GM18517 (cell line): ENCODE measurements at regions not wholly inside any gene's neighbourhood (a gene's known extent, or its start where the extent isn't known, plus 50 kb on each side); places are given as distances from the start of the nearest gene placed in this dataset.

ENCODE experiments used
- ATAC-seq: cut with Tn5 transposase; IDR thresholded peaks from one replicate; pipeline ENCODE4 v1.9.1; 2021; ENCODE audit warnings: mild to moderate bottlenecking, moderate library complexity; ENCODE audit not compliant: unreplicated experiment

- ATAC-seq = no peak
Observed at GRCh38 chr1:244254467-244254866, 197.2 kb downstream of the ADSS2 start.

DNA sequence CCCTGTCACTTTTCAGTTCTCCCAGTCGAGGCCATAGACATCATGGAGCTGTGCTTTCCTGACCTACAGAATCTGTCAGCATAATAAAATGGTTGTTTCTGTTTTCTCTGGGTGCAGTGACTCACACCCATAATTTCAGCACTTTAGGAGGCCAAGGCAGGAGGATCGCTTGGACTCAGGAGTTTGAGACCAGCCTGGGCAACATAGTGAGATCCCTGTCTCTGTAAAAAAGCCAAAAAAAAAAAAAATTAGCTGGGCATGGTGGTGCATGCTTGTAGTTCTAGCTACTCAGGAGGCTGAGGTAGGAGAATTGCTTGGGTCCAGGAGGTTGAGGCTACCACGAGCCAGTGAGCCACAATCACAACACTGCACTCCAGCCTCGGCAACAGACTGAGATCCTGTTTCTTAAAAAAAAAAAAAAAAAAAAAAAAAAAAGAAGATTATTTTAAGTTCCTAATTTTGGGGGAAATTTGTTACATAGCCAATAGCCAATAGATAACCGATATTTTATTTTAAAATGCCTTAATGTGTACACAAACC, 196.2 kb downstream of the ADSS2 start:
- ATAC-seq = no peak

DNA sequence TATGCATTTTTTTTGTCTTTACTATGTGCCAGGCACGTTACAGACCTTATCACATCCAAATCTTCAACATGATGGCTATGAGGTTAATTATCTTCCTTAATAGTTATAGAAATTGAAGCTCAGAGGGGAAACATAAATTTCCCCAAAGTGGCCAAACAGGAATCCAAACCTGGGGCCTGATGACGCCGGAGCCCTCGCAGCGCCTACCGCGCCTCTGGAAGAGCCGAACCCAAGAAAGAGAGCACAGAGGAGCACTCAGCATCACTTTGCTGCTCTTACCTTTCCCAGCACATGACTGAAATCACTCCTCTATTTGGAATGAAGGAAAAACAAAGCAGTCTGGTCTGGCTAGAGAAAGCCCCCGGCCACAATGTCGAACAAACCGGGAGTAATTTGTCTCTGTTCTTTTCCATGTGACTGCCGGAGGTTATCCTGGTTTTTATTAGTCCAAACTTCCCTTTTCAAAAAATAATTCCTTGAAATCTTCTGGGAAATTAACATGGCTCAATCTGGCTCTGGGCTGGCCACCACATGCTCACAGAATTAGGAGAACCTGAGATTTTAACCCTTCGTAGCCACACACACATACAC, 195.5 kb downstream of the ADSS2 start:
- ATAC-seq = no peak

GRCh38 chr1:244264163-244264562, 187.5 kb downstream of the ADSS2 start:
- no peak for ATAC-seq

- no peak for ATAC-seq
Observed at GRCh38 chr1:244265507-244265906, 186.2 kb downstream of the ADSS2 start.

DNA sequence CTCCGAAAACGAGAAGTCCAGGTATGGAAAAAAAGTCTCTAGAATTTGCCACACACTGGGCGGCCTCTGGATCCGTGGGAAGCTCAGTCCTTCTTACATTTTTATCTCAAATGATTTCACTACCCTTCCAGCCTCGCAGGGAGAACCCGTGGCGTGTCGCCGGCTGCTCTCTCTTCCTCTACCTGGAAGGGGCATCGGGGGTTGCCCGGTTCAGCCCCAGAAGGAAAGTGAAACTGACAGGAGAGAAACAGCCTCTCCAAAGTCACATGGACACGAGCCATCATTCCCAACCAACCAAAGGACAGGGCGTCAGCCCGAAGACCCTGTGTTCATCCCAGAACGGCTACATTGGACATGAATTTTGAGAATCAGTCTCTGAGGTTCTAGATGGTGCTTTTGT, 182.5 kb downstream of the ADSS2 start:
- no peak for ATAC-seq

DNA sequence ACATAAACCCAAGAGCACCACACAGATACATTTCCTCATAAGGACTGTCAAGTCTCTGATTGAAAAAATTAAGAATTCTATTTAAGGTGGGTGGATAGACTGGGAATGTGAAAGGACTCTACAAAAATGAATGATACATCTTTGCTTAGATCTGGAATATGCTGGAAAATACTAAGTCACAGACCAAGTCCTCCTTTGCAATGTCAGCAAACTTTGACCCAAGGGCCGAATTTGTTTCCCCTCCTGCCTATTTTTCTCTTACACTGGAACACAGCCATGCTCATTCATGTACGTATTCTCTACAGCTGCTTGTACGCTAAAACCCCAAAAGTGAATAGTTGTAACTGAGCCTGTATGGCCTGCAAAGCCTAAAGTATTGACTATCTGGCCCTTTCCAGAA, 180.7 kb downstream of the ADSS2 start:
- no peak for ATAC-seq

- ATAC-seq = no peak
Observed at GRCh38 chr1:244271691-244272308, 179.9 kb downstream of the ADSS2 start.

GRCh38 chr1:244272471-244273261, 179.0 kb downstream of the ADSS2 start:
- ATAC-seq = peak; percentile 91

DNA sequence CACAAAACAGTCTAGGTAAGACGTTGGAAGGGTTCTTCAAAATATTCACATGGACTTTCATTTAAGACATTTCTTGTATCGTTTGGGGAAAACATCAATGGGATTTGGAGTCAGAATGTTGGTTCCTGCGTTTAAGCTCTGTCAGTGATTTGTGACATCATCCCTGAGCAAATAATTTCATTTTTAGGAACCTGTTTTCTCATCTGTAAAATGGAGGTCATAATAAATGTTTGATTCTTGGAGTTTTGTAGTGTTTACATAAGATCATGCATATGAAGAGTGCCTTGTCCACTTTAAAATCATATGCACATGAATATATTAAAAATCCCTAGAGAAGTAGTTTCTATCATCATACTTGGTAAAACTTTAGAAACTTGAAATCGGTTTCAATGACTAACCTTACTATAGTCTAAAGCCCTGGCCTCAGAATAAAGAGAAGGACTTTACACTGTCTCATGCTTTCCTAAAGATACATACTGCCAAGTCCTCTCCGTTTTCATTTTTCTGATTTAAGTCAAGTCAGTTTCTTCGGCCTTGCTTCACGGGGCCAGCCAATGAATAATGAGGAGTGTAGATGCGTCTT, 178.4 kb downstream of the ADSS2 start:
- ATAC-seq = no peak

DNA sequence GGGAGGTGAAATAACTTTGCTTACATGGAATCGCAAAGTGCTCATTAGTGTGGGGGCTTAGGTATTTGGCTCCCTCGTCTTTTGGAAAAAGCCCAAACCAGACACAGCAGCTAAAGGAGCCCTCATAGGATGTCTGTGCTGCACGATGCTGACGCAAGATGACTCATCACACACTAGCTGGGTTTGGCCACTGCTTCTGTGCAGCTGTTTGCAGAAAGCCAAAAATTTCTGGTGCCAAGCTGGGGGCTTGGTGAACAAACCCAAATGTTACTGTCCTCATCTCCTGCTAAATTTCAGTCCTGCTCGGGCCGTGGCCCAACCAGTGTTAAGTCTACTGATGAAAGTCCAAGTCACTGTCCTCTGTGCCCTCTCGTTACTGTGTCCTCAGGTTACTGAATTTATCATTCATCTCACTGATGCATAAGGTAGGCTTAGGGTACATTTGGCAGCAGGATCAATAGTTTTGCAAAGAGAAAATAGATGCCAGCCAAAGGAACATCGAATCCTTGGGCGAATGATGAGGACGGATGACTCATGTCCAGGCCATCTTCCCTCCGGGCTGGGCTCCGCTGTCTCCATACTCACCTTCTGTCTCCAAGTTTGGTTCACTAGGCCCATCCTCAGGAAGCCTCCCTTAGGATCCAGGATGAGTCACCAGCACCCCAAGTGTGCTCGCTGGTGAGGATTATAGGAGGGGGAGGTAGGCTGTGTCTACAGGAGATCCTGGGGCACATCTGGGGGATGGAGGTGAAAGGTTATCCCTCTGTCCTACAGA, 177.7 kb downstream of the ADSS2 start:
- ATAC-seq = no peak

DNA sequence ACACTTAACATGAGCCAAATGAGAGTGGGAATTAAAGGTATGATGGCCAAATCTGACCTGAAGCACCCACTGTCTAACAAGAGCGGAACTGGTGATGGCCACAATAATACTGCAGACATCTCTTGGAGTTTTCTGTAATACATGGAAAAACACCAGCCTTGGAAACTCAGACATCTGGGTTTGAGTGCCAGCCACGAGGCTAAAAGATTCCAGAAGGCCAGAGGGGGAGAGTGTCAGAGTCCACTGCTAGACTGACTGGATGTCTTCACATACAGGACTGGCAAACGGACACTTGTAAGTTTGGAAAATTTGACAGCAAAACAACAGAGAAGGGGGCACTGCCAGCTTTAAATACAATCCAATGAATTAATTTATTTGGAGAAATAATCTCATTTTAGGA, 175.1 kb downstream of the ADSS2 start:
- ATAC-seq = no peak

- ATAC-seq = no peak
Observed at GRCh38 chr1:244280201-244280600, 171.5 kb downstream of the ADSS2 start.

DNA sequence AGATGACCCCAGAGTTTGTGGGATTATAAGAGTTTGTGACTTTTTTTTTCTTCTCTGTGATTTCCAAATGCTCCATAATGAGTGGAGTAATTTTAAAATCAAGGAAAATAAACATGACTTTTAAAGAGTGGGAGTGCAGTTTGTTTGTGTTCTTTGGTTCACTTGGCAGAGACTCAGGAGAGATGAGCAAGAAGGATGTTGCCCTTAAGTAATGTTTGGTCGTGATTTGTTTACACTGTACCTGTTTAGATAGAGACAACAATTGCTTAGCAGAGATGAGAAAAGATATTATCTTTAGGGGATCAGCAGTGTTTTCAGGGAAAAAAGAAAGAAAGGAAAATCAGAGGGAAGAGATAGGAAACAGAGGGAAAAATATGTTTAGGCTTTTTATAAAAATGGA, 170.8 kb downstream of the ADSS2 start:
- ATAC-seq = no peak

- no peak for ATAC-seq
Observed at GRCh38 chr1:244283772-244284171, 167.9 kb downstream of the ADSS2 start.

DNA sequence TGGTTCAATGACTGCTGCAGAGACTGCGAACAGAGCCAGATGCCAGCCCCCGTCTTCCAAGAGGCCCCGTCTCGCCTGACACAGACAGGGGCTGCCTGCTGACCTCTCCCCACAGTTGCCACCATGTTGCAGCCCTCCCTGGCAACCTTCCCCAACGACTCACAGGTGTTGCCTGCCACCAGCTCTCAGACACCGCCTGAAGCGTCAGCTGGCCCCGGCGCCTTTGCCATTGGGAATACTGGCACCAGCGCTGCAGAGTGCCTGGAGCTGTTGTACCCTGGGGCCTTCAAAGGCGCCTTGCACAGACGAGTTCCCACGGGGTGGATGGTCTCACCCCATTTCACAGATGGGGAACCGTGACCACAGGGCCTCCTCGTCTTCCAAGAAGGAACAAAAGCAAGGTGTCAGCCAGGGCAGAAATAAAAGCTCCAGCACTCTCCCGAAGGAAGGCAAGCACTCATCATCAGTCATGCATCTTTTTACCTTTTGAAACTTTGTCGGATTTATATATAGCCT, 167.0 kb downstream of the ADSS2 start:
- no peak for ATAC-seq

DNA sequence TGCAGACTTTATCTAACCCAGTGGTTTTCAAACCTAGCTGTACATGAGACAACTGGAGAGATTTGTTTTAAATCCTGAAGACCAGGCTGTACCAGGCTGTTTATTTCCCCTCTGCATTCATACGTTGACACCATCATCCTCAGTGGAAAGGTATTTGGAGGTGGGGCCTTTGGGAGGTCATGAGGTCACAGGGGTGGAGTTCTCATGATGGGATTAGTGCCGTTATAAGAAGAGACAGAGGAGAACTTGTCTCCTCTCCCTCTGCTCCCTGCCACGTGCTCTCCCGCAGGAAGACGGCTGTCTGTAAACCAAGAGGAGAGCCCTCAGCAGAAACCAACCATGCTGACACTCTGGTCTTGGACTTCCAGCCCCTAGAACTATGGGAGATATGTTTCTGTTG, 165.4 kb downstream of the ADSS2 start:
- ATAC-seq = no peak

DNA sequence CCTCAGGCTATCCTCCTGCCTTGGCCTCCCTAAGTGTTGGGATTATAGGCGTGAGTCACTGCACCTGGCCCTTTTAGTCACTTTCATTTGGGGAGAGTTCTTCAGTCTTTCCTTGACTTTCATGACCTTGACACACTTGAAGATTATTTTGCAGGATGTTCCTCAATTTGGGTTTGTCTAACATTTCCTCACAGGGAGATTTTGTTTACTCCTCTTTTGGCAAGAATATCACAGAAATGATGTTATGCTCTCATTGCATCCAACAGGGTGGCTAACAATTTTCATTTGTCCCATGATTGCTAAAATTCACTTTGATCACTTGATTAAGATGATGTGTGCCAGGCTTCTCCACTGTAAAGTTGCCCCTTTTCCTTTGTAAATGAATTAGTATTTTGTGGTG, 164.0 kb downstream of the ADSS2 start:
- ATAC-seq = no peak

DNA sequence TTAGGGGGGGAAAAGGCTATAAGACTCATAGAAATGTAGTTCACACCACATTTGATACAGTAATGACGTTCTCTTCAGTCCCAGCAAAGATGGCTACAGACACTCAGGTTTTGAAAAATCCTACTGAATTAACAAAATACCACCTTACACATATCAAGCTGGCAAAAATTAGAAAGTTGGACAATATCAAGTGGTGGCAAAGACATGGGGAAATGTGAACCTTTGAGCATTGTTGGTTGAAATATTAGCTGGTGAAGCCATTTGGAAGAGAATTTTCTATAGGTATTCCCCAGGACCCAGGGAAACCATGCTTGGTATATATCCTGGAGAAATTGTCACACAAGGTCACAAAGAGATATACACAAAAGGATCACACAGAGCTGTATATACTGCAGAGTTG, 163.0 kb downstream of the ADSS2 start:
- no peak for ATAC-seq

DNA sequence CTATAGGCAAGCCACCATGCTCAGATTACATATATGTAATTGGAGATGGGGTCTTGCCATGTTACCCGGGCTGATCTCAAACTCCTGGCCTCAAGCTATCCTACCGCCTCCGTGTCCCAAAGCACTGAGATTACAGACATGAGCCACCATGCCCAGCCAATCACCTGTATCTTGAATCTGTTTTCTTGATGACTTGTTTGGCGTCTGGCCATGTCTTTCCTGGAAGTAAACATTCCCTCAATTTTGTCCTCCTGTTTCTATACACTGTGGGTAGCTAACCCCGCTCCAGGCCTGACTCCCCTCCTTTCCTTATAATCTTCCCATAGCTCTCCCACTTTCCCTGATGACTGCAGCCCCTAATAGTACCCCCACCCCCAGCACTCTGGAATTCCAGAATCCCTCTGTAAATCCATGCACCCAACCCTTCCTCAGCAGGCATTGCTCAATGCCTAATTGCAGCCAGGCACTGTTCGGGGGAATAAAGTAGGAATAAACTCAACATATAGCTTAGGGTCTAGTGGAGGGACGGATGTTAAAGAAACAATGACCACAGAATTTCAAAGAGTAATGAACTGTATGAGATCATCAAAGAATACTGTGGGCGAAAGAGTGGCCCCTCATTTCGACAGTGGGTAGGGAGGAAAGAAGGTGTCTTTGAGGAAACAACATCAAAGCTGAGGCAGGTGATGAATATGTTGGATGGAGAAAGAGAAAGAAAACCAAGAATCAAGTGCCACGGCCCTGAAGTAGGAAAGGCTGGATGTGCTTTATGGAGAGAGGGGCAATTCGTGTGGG, 161.5 kb downstream of the ADSS2 start:
- ATAC-seq = no peak
